ENCODE measurements at regions not wholly inside any gene's neighbourhood (a gene's known extent, or its start where the extent isn't known, plus 50 kb on each side); places are given as distances from the start of the nearest gene placed in this dataset.

DNA sequence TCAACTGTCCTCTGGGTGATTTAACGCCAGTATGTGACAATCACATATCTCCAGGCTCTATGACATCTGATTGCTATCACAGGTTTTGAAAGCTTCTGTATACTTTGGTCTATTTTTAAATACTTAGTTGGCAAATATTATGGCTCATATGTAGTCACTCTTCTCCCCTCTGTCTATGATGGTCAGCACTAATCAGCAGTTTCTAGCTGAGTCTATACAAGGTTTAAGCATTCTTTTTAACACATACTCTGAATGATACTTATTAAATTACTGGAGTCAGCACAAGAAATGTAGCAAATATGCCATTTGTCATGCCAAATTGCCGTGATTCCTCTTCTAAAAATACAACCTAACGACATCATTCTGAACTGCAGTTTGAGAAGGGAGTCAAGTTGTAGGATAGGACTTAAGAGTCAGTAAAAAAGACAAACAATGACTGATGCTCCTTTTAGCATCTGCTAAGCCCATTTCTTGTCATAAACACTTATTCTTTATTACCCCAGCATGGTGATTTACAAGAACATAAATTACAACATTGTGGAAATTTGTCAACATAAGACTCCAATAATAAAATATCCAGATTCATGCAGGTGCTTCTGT lies 947.8 kb downstream of the XPNPEP1 start:
- Histone ChIP-seq H3K23ac (ENCODE audit: low read depth, low read length) (no peak overlapping the region), H3K9me1 (ENCODE audit: insufficient read depth, low read length) (no peaks in the 10 kb centered on the region), H4K20me1 (ENCODE audit: insufficient read depth, low read length) (no peaks in the 10 kb centered on the region), H3K79me1 (ENCODE audit: low read depth in 1 of 2, low read length in 2 of 2) (no peaks in the 10 kb centered on the region), H4K91ac (ENCODE audit: insufficient read depth, low read depth, low read length) (no peak overlapping the region), H3K27ac (ENCODE audit: insufficient read depth, low read length) (no peak overlapping the region), H2AK5ac (ENCODE audit: low read depth, low read length) (no peak overlapping the region), H3K9ac (ENCODE audit: low read depth, low read length) (no peak overlapping the region), H2BK20ac (ENCODE audit: low read depth, low read length) (no peak overlapping the region), H3K18ac (ENCODE audit: low read depth, low read length) (no peak overlapping the region), H2BK15ac (ENCODE audit: low read depth, low read length) (no peak overlapping the region), H2BK120ac (ENCODE audit: low read depth, low read length) (no peak overlapping the region), H3K36me3 (ENCODE audit: control insufficient read depth, insufficient read depth, low read length) (no peaks in the 10 kb centered on the region), H3K4ac (ENCODE audit: low read depth, low read length) (no peak overlapping the region), H3K27me3 (ENCODE audit: control insufficient read depth, insufficient read depth, low read length) (no peaks in the 10 kb centered on the region), H3K4me3 (ENCODE audit: insufficient read depth, low read depth, low read length) (no peak overlapping the region), H2AFZ (replicated peaks; ENCODE audit: low read length, poor library complexity) (no peak overlapping the region), H3K4me1 (ENCODE audit: control insufficient read depth, insufficient read depth, low read length) (no peaks in the 10 kb centered on the region), H3K4me2 (ENCODE audit: low read depth, low read length) (no peak overlapping the region), H4K8ac (ENCODE audit: low read depth in 2 of 2, low read length in 2 of 2) (no peak overlapping the region), H3K9me3 (ENCODE audit: control insufficient read depth, insufficient read depth, low read length) (peaks cover 3% of the 10 kb centered on the region), H3K56ac (ENCODE audit: extremely low read depth, insufficient read depth, low read length) (no peak overlapping the region), H4K5ac (ENCODE audit: low read depth, low read length) (no peak overlapping the region), H3K14ac (replicated peaks; ENCODE audit: low read depth, low read length) (no peak overlapping the region), H2AK9ac (replicated peaks; ENCODE audit: low read depth, low read length, poor library complexity) (no peak overlapping the region), H2BK5ac (ENCODE audit: low read depth, low read length, poor library complexity, severe bottlenecking) (no peak overlapping the region)
- in situ Hi-C loops (cut with MboI; ENCODE audit: low sequenced_read_pairs): no loop called here
- POLR2A ChIA-PET (ENCODE audit: unreplicated experiment): no interaction called here
- no CpG with 5 or more reads among the region's 3 CpGs for WGBS, 2 experiments (ENCODE audit: extremely low coverage in 2 of 2, insufficient read length in 1 of 2)
- dilution Hi-C loops (cut with HindIII; ENCODE audit: low sequenced_read_pairs, unreplicated experiment): no loop called here
- ATAC-seq (ENCODE audit: low read depth): no peak
- DNase-seq: no peak
- CTCF ChIA-PET: no interaction called here
- no peak for TF ChIP-seq RCOR1 (IDR thresholded peaks at IDR 0.05; ENCODE audit: insufficient replicate concordance, low read length)
- TF ChIP-seq, protein P1, sequence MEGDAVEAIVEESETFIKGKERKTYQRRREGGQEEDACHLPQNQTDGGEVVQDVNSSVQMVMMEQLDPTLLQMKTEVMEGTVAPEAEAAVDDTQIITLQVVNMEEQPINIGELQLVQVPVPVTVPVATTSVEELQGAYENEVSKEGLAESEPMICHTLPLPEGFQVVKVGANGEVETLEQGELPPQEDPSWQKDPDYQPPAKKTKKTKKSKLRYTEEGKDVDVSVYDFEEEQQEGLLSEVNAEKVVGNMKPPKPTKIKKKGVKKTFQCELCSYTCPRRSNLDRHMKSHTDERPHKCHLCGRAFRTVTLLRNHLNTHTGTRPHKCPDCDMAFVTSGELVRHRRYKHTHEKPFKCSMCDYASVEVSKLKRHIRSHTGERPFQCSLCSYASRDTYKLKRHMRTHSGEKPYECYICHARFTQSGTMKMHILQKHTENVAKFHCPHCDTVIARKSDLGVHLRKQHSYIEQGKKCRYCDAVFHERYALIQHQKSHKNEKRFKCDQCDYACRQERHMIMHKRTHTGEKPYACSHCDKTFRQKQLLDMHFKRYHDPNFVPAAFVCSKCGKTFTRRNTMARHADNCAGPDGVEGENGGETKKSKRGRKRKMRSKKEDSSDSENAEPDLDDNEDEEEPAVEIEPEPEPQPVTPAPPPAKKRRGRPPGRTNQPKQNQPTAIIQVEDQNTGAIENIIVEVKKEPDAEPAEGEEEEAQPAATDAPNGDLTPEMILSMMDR (conservative IDR thresholded peaks at IDR 0.05; ENCODE audit: low read depth, low read length): no peak
- no peak for TF ChIP-seq CHD1 (IDR thresholded peaks at IDR 0.05; ENCODE audit: low read depth, low read length)
- no peak for TF ChIP-seq MAFK (IDR thresholded peaks at IDR 0.05; ENCODE audit: low read depth, low read length)
- TF ChIP-seq, protein P2, sequence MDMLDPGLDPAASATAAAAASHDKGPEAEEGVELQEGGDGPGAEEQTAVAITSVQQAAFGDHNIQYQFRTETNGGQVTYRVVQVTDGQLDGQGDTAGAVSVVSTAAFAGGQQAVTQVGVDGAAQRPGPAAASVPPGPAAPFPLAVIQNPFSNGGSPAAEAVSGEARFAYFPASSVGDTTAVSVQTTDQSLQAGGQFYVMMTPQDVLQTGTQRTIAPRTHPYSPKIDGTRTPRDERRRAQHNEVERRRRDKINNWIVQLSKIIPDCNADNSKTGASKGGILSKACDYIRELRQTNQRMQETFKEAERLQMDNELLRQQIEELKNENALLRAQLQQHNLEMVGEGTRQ (IDR thresholded peaks at IDR 0.05; ENCODE audit: low read depth, low read length): no peak
- no peak for TF ChIP-seq CEBPB (IDR thresholded peaks at IDR 0.05; ENCODE audit: low read depth, low read length)
- no peak for TF ChIP-seq FOS (IDR thresholded peaks at IDR 0.05; ENCODE audit: low read depth, low read length)
- no peak for TF ChIP-seq BHLHE40 (IDR thresholded peaks at IDR 0.05; ENCODE audit: low read depth, low read length)
- TF ChIP-seq RFX5 (IDR thresholded peaks at IDR 0.05; ENCODE audit: low read depth, low read length): no peak
- TF ChIP-seq POLR2A (IDR thresholded peaks at IDR 0.05; ENCODE audit: low read depth, low read length): no peak
- TF ChIP-seq MXI1 (IDR thresholded peaks at IDR 0.05; ENCODE audit: borderline replicate concordance, low read depth, low read length): no peak
- intact Hi-C loops (cut with micrococcal nuclease): no loop called here
- no TSS peak for BruUV-seq (replicated peaks)

All from IMR-90 (cell line).